ENCODE measurements at regions not wholly inside any gene's neighbourhood (a gene's known extent, or its start where the extent isn't known, plus 50 kb on each side); places are given as distances from the start of the nearest gene placed in this dataset.

GRCh38 chr5:110225949-110226348, 500.5 kb downstream of the TMEM232 start:
- no peaks in the 10 kb centered on the region for H3K27me3 Mint-ChIP-seq
- H3K4me1 Mint-ChIP-seq, result no peaks in the 10 kb centered on the region
- no peak for DNase-seq (ENCODE audit: low spot score in 2 of 2)
- no peak overlapping the region for H3K4me3 Mint-ChIP-seq
- H3K36me3 Mint-ChIP-seq, result no peaks in the 10 kb centered on the region
- ATAC-seq (ENCODE audit: low read depth), result no peak
- peaks cover 17% of the 10 kb centered on the region for H3K9me3 Mint-ChIP-seq
- no peak overlapping the region for H3K27ac Mint-ChIP-seq

GRCh38 chr5:110239786-110240185, 486.7 kb downstream of the TMEM232 start:
- no peaks in the 10 kb centered on the region for H3K4me1 Mint-ChIP-seq
- DNase-seq (ENCODE audit: low spot score in 2 of 2) (no peak), ATAC-seq (ENCODE audit: low read depth) (no peak)
- no peaks in the 10 kb centered on the region for H3K36me3 Mint-ChIP-seq
- no peak overlapping the region for H3K4me3 Mint-ChIP-seq
- H3K27ac Mint-ChIP-seq, result no peak overlapping the region
- H3K9me3 Mint-ChIP-seq, result no peaks in the 10 kb centered on the region
- no peaks in the 10 kb centered on the region for H3K27me3 Mint-ChIP-seq

DNA sequence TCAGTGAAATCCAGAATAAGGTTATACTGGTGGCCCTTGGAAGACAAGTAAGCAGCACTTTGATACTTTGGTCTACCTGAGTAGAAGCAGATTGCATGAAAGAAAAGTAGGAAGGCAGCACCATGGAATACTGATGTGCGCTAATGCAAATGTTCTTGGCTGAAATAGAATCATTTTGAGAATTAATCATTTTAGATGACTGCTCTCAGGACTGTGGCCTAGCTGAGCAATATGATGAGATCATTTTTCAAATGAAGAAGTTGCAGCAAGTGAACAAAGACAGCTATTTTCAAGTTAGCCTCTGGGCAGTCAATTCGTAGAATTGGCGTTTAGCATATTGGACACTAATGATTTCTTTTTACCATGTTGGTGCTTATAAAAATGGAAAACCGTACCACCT, 483.5 kb downstream of the TMEM232 start:
- Mint-ChIP-seq H3K36me3 (no peaks in the 10 kb centered on the region), H3K27me3 (no peaks in the 10 kb centered on the region), H3K4me1 (no peaks in the 10 kb centered on the region), H3K4me3 (no peak overlapping the region), H3K9me3 (peaks cover 3% of the 10 kb centered on the region), H3K27ac (no peak overlapping the region)
- ATAC-seq (ENCODE audit: low read depth), result no peak
- no peak for DNase-seq (ENCODE audit: low spot score in 2 of 2)

GRCh38 chr5:110248921-110249320, 477.6 kb downstream of the TMEM232 start:
- Mint-ChIP-seq H3K27ac (no peak overlapping the region), H3K4me1 (no peaks in the 10 kb centered on the region)
- ATAC-seq (ENCODE audit: low read depth), result no peak

DNA sequence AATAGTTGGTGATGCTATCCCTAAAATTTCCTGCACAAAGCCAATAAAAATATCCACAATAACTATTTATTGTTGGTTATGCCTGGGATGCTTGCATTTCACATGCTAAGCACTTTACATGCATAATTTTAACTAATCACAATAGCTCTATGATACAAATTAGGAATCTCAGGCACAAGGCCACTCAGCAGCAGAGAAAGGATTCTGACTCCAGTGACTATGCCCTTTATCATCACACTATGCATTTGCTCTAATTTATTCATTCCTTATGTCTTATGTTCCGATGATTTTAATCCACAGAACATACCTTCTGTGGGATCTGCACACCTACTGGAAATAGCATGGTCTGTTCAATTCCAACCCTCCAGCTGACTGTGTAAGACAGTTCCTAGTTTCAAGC, 476.1 kb downstream of the TMEM232 start:
- Mint-ChIP-seq H3K36me3 (no peaks in the 10 kb centered on the region), H3K9me3 (peaks cover 3% of the 10 kb centered on the region), H3K4me1 (no peaks in the 10 kb centered on the region), H3K27me3 (no peaks in the 10 kb centered on the region), H3K27ac (no peak overlapping the region), H3K4me3 (no peak overlapping the region)
- no peak for ATAC-seq (ENCODE audit: low read depth)
- DNase-seq (ENCODE audit: low spot score in 2 of 2), result no peak

More at GRCh38 chr5:110248921-110249320, 477.6 kb downstream of the TMEM232 start:
- Mint-ChIP-seq H3K27me3 (no peaks in the 10 kb centered on the region), H3K36me3 (no peaks in the 10 kb centered on the region), H3K4me3 (no peak overlapping the region), H3K9me3 (peaks cover 3% of the 10 kb centered on the region)
- DNase-seq (ENCODE audit: low spot score in 2 of 2), result no peak

DNA sequence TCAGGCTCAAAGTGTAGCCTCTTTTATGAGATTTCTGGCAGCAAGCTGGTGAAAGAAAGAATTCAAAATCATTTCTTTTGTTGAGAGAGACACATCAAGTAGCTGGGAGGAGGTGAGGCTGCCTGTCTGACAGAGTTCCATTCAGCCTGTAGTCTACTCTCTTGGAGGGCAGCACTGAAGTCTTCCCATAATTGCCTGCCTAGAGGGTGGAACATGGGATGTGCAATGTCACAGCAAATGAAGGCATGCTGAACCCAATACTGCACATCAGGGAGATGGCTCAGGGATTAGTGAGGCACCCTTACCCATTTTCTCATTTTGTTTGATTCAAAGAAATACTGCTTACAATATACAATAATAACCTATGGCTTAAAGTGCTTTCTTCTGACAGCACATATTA, 475.7 kb downstream of the TMEM232 start:
- H3K9me3 Mint-ChIP-seq, result peaks cover 3% of the 10 kb centered on the region
- no peak for DNase-seq (ENCODE audit: low spot score in 2 of 2)
- H3K4me1 Mint-ChIP-seq, result no peaks in the 10 kb centered on the region
- ATAC-seq (ENCODE audit: low read depth), result no peak
- H3K4me3 Mint-ChIP-seq, result no peak overlapping the region
- no peak overlapping the region for H3K27ac Mint-ChIP-seq
- no peaks in the 10 kb centered on the region for H3K27me3 Mint-ChIP-seq
- H3K36me3 Mint-ChIP-seq, result no peaks in the 10 kb centered on the region

- H3K9me3 Mint-ChIP-seq, result peaks cover under 1% of the 10 kb centered on the region
- H3K4me1 Mint-ChIP-seq, result no peaks in the 10 kb centered on the region
- H3K27ac Mint-ChIP-seq, result no peak overlapping the region
- H3K36me3 Mint-ChIP-seq, result no peaks in the 10 kb centered on the region
- H3K4me3 Mint-ChIP-seq, result no peak overlapping the region
- DNase-seq (ENCODE audit: low spot score in 2 of 2), result no peak
- no peak for ATAC-seq (ENCODE audit: low read depth)
- no peaks in the 10 kb centered on the region for H3K27me3 Mint-ChIP-seq
These were observed 475.1 kb downstream of the TMEM232 start for GRCh38 chr5:110251366-110251765.

DNA sequence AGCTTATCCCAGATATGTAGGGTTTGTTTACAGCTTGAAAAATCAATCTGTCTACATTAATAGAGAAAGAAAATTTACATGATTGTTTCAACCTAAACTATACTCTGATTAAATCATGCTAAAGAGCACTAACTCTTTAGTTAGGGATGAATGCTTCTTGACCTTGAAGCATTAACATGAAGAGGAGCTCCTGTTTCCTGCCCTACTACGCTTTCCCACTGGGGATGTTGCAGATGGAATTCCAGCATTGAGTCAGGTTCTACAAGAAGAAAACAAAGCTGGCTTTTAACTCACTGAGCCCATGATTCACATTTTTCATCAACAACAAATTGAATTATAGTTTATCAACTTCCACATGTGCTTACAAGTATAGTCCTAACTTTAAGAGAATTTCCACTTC, 471.3 kb downstream of the TMEM232 start:
- ATAC-seq (ENCODE audit: low read depth), result no peak
- no peak for DNase-seq (ENCODE audit: low spot score in 2 of 2)
- Mint-ChIP-seq H3K9me3 (no peaks in the 10 kb centered on the region), H3K27me3 (no peaks in the 10 kb centered on the region), H3K36me3 (no peaks in the 10 kb centered on the region), H3K27ac (no peak overlapping the region), H3K4me1 (no peaks in the 10 kb centered on the region), H3K4me3 (no peak overlapping the region)

- H3K9me3 Mint-ChIP-seq, result no peaks in the 10 kb centered on the region
These were observed 470.2 kb downstream of the TMEM232 start for GRCh38 chr5:110256298-110256697.

GRCh38 chr5:110257971-110258370, 468.5 kb downstream of the TMEM232 start:
- ATAC-seq (ENCODE audit: low read depth), result no peak
- Mint-ChIP-seq H3K4me1 (no peaks in the 10 kb centered on the region), H3K27ac (no peak overlapping the region), H3K27me3 (no peaks in the 10 kb centered on the region), H3K4me3 (no peak overlapping the region), H3K9me3 (no peaks in the 10 kb centered on the region), H3K36me3 (no peaks in the 10 kb centered on the region)
- DNase-seq (ENCODE audit: low spot score in 2 of 2), result no peak

More at GRCh38 chr5:110256298-110256697, 470.2 kb downstream of the TMEM232 start:
- no peaks in the 10 kb centered on the region for H3K4me1 Mint-ChIP-seq
- no peak overlapping the region for H3K27ac Mint-ChIP-seq
- H3K4me3 Mint-ChIP-seq, result no peak overlapping the region
- DNase-seq (ENCODE audit: low spot score in 2 of 2) (no peak), ATAC-seq (ENCODE audit: low read depth) (no peak)
- no peaks in the 10 kb centered on the region for H3K27me3 Mint-ChIP-seq
- no peaks in the 10 kb centered on the region for H3K36me3 Mint-ChIP-seq

DNA sequence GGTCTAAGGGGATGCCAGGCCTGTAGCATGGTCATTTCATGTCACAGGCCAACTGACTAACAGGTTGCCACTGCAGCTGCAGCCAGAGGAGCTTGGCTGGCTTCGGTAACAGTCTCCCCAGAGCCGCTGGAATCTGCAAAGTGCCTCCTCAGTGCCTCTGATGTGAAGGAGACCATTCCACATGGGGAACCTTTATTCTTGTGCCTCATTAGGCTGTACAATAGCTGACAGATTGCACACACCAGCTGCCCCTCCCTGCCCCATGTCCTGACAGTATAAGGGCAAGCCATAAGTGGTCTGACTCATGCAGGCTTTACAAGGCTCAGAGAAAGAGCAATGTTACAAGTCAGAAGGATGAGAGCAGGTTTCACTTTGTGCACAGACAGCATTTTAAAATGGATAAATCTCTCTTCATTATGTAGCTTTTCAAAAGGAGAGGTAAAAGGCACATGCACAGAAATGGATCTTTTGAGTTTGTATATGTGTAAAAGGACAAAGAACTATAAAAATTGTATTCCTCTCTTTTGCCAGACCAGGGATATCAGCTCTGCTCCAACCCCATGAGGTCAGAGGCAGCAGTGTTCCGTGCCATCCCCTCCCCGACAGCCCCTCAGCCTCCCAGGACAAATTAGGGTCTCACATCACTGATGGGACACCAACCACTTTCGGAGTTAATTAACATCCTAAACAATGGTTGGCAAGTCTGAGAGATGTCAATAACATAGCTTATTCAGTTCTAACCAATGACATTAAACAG, 467.8 kb downstream of the TMEM232 start:
- ATAC-seq (ENCODE audit: low read depth), result no peak
- DNase-seq (ENCODE audit: low spot score in 2 of 2), result no peak
- Mint-ChIP-seq H3K9me3 (no peaks in the 10 kb centered on the region), H3K27me3 (no peaks in the 10 kb centered on the region), H3K27ac (no peak overlapping the region), H3K4me3 (no peak overlapping the region), H3K4me1 (no peaks in the 10 kb centered on the region), H3K36me3 (no peaks in the 10 kb centered on the region)

DNA sequence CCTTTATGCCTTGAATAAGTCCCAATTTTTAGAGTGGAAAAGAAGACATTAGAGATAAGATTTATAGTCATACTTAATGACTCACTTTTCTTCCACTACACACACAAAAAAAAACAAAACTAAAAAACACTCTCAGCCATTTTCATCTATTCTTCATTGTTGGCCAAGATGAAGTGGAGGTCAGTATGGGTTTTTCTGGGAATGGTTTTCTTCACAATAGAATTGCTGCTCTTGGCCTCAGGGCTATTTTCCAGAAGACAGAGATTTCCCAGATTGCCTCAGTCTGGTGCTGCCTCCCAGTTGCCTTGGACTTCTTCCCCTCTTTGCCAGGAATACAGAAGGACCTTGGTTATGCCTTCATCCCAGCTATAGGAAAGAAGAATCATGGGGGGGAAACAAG, 463.7 kb downstream of the TMEM232 start:
- peaks cover 2% of the 10 kb centered on the region for H3K27me3 Mint-ChIP-seq

GRCh38 chr5:110264661-110265060, 461.8 kb downstream of the TMEM232 start:
- DNase-seq (ENCODE audit: low spot score in 2 of 2), result no peak
- no peaks in the 10 kb centered on the region for H3K9me3 Mint-ChIP-seq
- H3K4me1 Mint-ChIP-seq, result no peaks in the 10 kb centered on the region
- ATAC-seq (ENCODE audit: low read depth), result no peak
- H3K36me3 Mint-ChIP-seq, result no peaks in the 10 kb centered on the region
- H3K4me3 Mint-ChIP-seq, result no peak overlapping the region
- no peak overlapping the region for H3K27ac Mint-ChIP-seq
- H3K27me3 Mint-ChIP-seq, result peaks cover 2% of the 10 kb centered on the region

More for the DNA sequence above, 463.7 kb downstream of the TMEM232 start:
- no peaks in the 10 kb centered on the region for H3K36me3 Mint-ChIP-seq
- H3K4me3 Mint-ChIP-seq, result no peak overlapping the region
- H3K27ac Mint-ChIP-seq, result no peak overlapping the region
- DNase-seq (ENCODE audit: low spot score in 2 of 2) (no peak), ATAC-seq (ENCODE audit: low read depth) (no peak)
- H3K9me3 Mint-ChIP-seq, result no peaks in the 10 kb centered on the region
- H3K4me1 Mint-ChIP-seq, result no peaks in the 10 kb centered on the region

DNA sequence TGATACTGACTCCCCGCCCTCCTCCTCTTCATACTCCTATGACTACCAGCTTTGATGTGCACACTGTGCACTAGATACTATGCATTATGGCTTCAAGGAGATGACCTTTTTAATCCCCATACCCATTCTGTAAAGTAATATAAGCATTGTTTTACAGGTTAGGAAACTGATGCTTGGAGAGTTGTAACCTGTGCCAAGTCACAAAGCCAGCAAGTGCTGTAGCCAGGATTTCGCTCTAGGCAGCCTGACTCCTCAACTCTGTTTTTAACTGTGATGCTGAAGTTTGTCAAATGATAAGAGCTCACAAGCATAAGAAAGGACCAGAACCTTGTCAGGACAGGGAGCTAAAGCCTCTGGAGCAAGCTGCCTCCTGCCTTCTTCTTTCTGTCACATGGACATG, 461.3 kb downstream of the TMEM232 start:
- Mint-ChIP-seq H3K27ac (no peak overlapping the region), H3K9me3 (no peaks in the 10 kb centered on the region), H3K4me3 (no peak overlapping the region), H3K4me1 (no peaks in the 10 kb centered on the region), H3K36me3 (no peaks in the 10 kb centered on the region), H3K27me3 (peaks cover 2% of the 10 kb centered on the region)
- no peak for ATAC-seq (ENCODE audit: low read depth)
- no peak for DNase-seq (ENCODE audit: low spot score in 2 of 2)

DNA sequence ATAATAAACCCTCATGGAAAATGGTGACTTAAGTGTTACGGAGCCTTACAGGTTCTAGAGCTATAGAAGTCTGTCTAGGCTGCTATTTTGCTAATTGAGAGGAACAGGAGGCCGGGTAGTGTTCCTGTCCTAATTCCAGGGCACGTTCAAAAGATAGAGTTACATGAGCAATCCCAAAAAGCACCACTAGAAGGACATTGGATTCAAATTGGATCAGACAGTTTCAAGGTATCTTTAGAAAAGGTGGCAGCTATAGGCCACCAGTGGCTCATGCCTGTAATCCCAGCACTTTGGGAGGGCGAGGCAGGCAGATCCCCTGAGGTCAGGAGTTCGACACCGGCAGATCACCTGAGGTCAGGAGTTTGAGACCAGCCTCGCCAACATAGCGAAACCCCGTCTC, 458.8 kb downstream of the TMEM232 start:
- Mint-ChIP-seq H3K36me3 (no peaks in the 10 kb centered on the region), H3K27ac (no peak overlapping the region), H3K4me1 (no peaks in the 10 kb centered on the region), H3K27me3 (peaks cover 2% of the 10 kb centered on the region), H3K4me3 (no peak overlapping the region), H3K9me3 (no peaks in the 10 kb centered on the region)
- DNase-seq (ENCODE audit: low spot score in 2 of 2), result no peak
- ATAC-seq (ENCODE audit: low read depth), result no peak

Data from memory B cell (primary cell).